OCI-LY7 (cell line): ENCODE measurements at regions not wholly inside any gene's neighbourhood (a gene's known extent, or its start where the extent isn't known, plus 50 kb on each side); places are given as distances from the start of the nearest gene placed in this dataset.

ENCODE experiments used
- BruUV-seq: library from RNA; stranded (reverse); fragments of 400-500 nt; replicated peaks from 2 replicates; lab custom pipeline; 2021; lab: Mats Ljungman, UMichigan
- CTCF ChIA-PET: fragments of 300-600 bp; sonication (Branson Sonifier 250); formaldehyde crosslinking; loops from one replicate; lab custom pipeline; 2022; ENCODE audit warnings: antibody characterized with exemption; ENCODE audit not compliant: unreplicated experiment; lab: Charles Lee
- POLR2A ChIA-PET: fragments of 300-600 bp; sonication (Branson Sonifier 250); formaldehyde crosslinking; loops from one replicate; lab custom pipeline; 2022; ENCODE audit warnings: antibody characterized with exemption; lab: Charles Lee
- DNase-seq: peaks from one replicate; pipeline ENCODE4 v3.0.0-alpha.2; 2015; ENCODE audit warnings: low spot score
- H2AFZ ChIP-seq: fragments of 200-600 bp; sonication (generic), shearing (Covaris generic); 2 replicates; pipeline ENCODE4 v1.6.1; 2014; ENCODE audit warnings: mild to moderate bottlenecking, antibody characterized with exemption, low read length, moderate library complexity
- H3K27ac ChIP-seq: fragments of 200-600 bp; sonication (generic); 2 replicates; pipeline ENCODE4 v1.5.1; 2014; ENCODE audit warnings: mixed run types, low read depth, mild to moderate bottlenecking, moderate library complexity, low read length, inconsistent platforms; ENCODE audit not compliant: poor library complexity, severe bottlenecking
- H3K36me3 ChIP-seq: fragments of 200-600 bp; sonication (generic); 2 replicates; pipeline ENCODE4 v1.6.1; 2014; ENCODE audit warnings: mild to moderate bottlenecking, antibody characterized with exemption, low read length, moderate library complexity, mixed read lengths; ENCODE audit not compliant: insufficient read depth
- H3K4me1 ChIP-seq: fragments of 200-600 bp; sonication (generic); 2 replicates; pipeline ENCODE4 v1.5.1; 2014; ENCODE audit warnings: mild to moderate bottlenecking, low read length; ENCODE audit not compliant: insufficient read depth, poor library complexity, severe bottlenecking
- H3K4me2 ChIP-seq: fragments of 200-600 bp; sonication (generic); 2 replicates; pipeline ENCODE4 v1.6.1; 2014; ENCODE audit warnings: mild to moderate bottlenecking, low read length
- H3K4me3 ChIP-seq: fragments of 200-600 bp; sonication (generic); 2 replicates; pipeline ENCODE4 v1.5.1; 2014; ENCODE audit warnings: mild to moderate bottlenecking, low read depth, low read length; ENCODE audit not compliant: poor library complexity, severe bottlenecking
- H3K79me2 ChIP-seq: fragments of 200-600 bp; sonication (generic); 2 replicates; pipeline ENCODE4 v1.6.1; 2016; ENCODE audit warnings: low read depth, mild to moderate bottlenecking, low read length, moderate library complexity, mixed read lengths; ENCODE audit not compliant: insufficient read depth
- H3K9me2 ChIP-seq: fragments of 200-600 bp; sonication (generic); 2 replicates; pipeline ENCODE4 v1.6.1; 2016; ENCODE audit warnings: mild to moderate bottlenecking, low read length, mixed read lengths; ENCODE audit not compliant: insufficient read depth
- H3K9me3 ChIP-seq: fragments of 200-600 bp; sonication (generic); 2 replicates; pipeline ENCODE4 v1.6.1; 2014; ENCODE audit warnings: mild to moderate bottlenecking, mixed run types, low read length, mixed read lengths
- H4K20me1 ChIP-seq: fragments of 200-600 bp; sonication (generic); 2 replicates; pipeline ENCODE4 v1.6.1; 2014; ENCODE audit warnings: mild to moderate bottlenecking, antibody characterized with exemption, low read length, moderate library complexity, mixed read lengths; ENCODE audit not compliant: insufficient read depth
- CTCF ChIP-seq: fragments of 200-600 bp; sonication (generic); conservative IDR thresholded peaks from 2 replicates; pipeline ENCODE4 v1.5.1; 2014; ENCODE audit warnings: mild to moderate bottlenecking, antibody characterized with exemption, low read length, moderate library complexity, mixed read lengths
- EZH2phosphoT487 ChIP-seq: fragments of 200-600 bp; sonication (generic); IDR thresholded peaks from 2 replicates; pipeline ENCODE4 v1.6.1; 2018; ENCODE audit warnings: low read depth, borderline replicate concordance, mild to moderate bottlenecking, mixed run types, antibody characterized with exemption, low read length, moderate library complexity, mixed read lengths
- intact Hi-C: fragments of 100-400 bp; cut with micrococcal nuclease; formaldehyde crosslinking; loops from one replicate; pipeline ENCODE4 v1.10.0; 2022; ENCODE audit not compliant: unreplicated experiment

GRCh38 chr10:4391683-4392082 lies 434.3 kb upstream of the AKR1E2 start:
- ChIA-PET CTCF (no interaction called here), POLR2A (no interaction called here)
- H4K20me1 ChIP-seq: no peaks in the 10 kb centered on the region
- no peaks in the 10 kb centered on the region for H3K36me3 ChIP-seq
- H2AFZ ChIP-seq: no peak overlapping the region
- H3K27ac ChIP-seq: no peak overlapping the region
- TF ChIP-seq CTCF: 0 out of 2 replicates have a peak, but pooled peaks have one; percentile 28
- no peak for TF ChIP-seq EZH2phosphoT487
- no peak overlapping the region for H3K4me3 ChIP-seq
- H3K79me2 ChIP-seq: no peaks in the 10 kb centered on the region
- no peaks in the 10 kb centered on the region for H3K9me2 ChIP-seq
- no peak overlapping the region for H3K4me2 ChIP-seq
- intact Hi-C loops: no loop called here
- DNase-seq: peak; percentile 1
- no TSS peak for BruUV-seq
- no peaks in the 10 kb centered on the region for H3K9me3 ChIP-seq
- no peaks in the 10 kb centered on the region for H3K4me1 ChIP-seq

GRCh38 chr10:4390219-4390618 lies 435.8 kb upstream of the AKR1E2 start:
- no peak for TF ChIP-seq EZH2phosphoT487
- no peaks in the 10 kb centered on the region for H3K9me2 ChIP-seq
- H4K20me1 ChIP-seq: no peaks in the 10 kb centered on the region
- H3K9me3 ChIP-seq: no peaks in the 10 kb centered on the region
- H3K27ac ChIP-seq: no peak overlapping the region
- intact Hi-C loops: no loop called here
- DNase-seq: no peak
- no peak overlapping the region for H3K4me2 ChIP-seq
- H3K79me2 ChIP-seq: no peaks in the 10 kb centered on the region
- H3K36me3 ChIP-seq: no peaks in the 10 kb centered on the region
- BruUV-seq: no TSS peak
- POLR2A ChIA-PET: interaction anchor here (0.7 kb wide), 1 partner anchor 159 kb away, joined by 3 read pairs; no protein-coding TSS in a partner anchor
- CTCF ChIA-PET: no interaction called here
- no peak overlapping the region for H3K4me3 ChIP-seq
- no peaks in the 10 kb centered on the region for H3K4me1 ChIP-seq
- no peak overlapping the region for H2AFZ ChIP-seq

GRCh38 chr10:4385231-4385870 lies 440.7 kb upstream of the AKR1E2 start:
- Histone ChIP-seq H3K9me2 (no peaks in the 10 kb centered on the region), H3K79me2 (no peaks in the 10 kb centered on the region), H3K27ac (no peak overlapping the region), H3K4me2 (no peak overlapping the region), H4K20me1 (no peaks in the 10 kb centered on the region), H2AFZ (no peak overlapping the region), H3K4me1 (no peaks in the 10 kb centered on the region), H3K9me3 (no peaks in the 10 kb centered on the region), H3K36me3 (no peaks in the 10 kb centered on the region), H3K4me3 (no peak overlapping the region)
- DNase-seq: no peak
- POLR2A ChIA-PET: interaction anchor here (0.6 kb wide), 2 partner anchors 124 to 309 kb away, joined by 3 read pairs; no protein-coding TSS in a partner anchor
- BruUV-seq: no TSS peak
- intact Hi-C loops: no loop called here
- TF ChIP-seq EZH2phosphoT487: no peak
- no peak for TF ChIP-seq CTCF
- CTCF ChIA-PET: no interaction called here
